Testis (tissue), 2 donors: ENCODE measurements at regions not wholly inside any gene's neighbourhood (a gene's known extent, or its start where the extent isn't known, plus 50 kb on each side); places are given as distances from the start of the nearest gene placed in this dataset.

ENCODE experiments used
- DNase-seq: peaks from one replicate; pipeline ENCODE4 v3.0.0-alpha.2; 2019
- H3K27ac ChIP-seq, 2 donors: fragments of 200-600 bp; sonication (generic); one replicate each; pipeline ENCODE4 v1.5.1; 2019
- H3K27me3 ChIP-seq: fragments of 200-600 bp; sonication (generic); one replicate; pipeline ENCODE4 v1.5.1; 2019
- H3K36me3 ChIP-seq: fragments of 200-600 bp; sonication (generic); one replicate; pipeline ENCODE4 v1.5.1; 2017; ENCODE audit warnings: low read depth; ENCODE audit errors: missing control alignments
- H3K4me1 ChIP-seq: fragments of 200-600 bp; sonication (generic); one replicate; pipeline ENCODE4 v1.5.1; 2019
- H3K4me3 ChIP-seq, 2 donors: fragments of 200-600 bp; sonication (generic); one replicate each; pipeline ENCODE4 v1.5.1; 2017 to 2019
- H3K9me3 ChIP-seq: fragments of 200-600 bp; sonication (generic); one replicate; pipeline ENCODE4 v1.5.1; 2017
- POLR2A ChIP-seq: fragments of 450-650 bp; IDR thresholded peaks from one replicate; pipeline ENCODE4 v1.6.1; 2017; ENCODE audit warnings: antibody characterized with exemption, mild to moderate bottlenecking, moderate library complexity
- WGBS, 2 donors: methylation state at CpG; one replicate each; pipeline ENCODE4 v1.1.5; 2018; 5-methylcytosine and 5-hydroxymethylcytosine counted together
- intact Hi-C: fragments of 100-400 bp; cut with DNase I; formaldehyde crosslinking; loops from one replicate; pipeline ENCODE4 v1.15.1; 2023; ENCODE audit warnings: low total_unique reads
- TF ChIP-seq, protein P1 (sequence below), 3 experiments: fragments of 450-650 bp in 2 of 3; fragments of 200-600 bp in 1 of 3; sonication (generic) in 1 of 3; IDR thresholded peaks; one replicate each; pipeline ENCODE4 v1.5.1; 2016 to 2019; ENCODE audit warnings: antibody characterized with exemption in 3 of 3, mild to moderate bottlenecking in 2 of 3, moderate library complexity in 1 of 3

DNA sequence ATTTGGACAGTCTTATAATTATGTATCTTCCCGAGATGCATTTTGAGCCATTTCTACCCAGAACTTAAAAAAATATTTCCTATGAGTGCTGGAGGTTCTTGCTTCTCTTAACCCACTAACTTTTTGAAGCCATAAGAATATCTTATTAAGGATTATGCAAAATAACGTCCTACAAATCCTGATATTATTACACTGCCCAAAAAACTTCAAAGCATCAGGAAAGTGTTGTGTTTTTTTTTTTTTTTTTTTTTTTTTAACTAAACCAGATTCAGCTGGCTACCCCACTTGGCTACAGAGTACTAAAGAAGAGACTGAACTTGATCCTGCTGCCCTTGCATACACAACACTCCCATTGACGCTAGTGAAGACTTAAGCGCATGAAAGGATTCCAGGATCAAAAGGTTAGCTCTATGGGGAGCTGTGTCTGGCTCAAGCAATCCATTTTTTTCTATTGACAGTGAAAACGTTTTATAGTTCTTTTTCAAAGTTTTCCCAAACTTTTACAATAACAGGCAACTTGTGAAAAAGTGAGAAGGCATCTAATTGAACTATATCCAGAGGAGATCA lies 141.4 kb downstream of the KCNRG start:
- no peaks in the 10 kb centered on the region for H3K36me3 ChIP-seq
- no peaks in the 10 kb centered on the region for H3K27me3 ChIP-seq
- no peaks in the 10 kb centered on the region for H3K4me1 ChIP-seq
- no peaks in the 10 kb centered on the region for H3K9me3 ChIP-seq
- 50 to 56% methylated on average over 5 of the region's 5 CpGs for WGBS, 2 donors
- H3K27ac ChIP-seq, result no peak overlapping the region
- DNase-seq, result no peak
- no peak overlapping the region for H3K4me3 ChIP-seq
- TF ChIP-seq POLR2A, result no peak
- TF ChIP-seq, protein P1, sequence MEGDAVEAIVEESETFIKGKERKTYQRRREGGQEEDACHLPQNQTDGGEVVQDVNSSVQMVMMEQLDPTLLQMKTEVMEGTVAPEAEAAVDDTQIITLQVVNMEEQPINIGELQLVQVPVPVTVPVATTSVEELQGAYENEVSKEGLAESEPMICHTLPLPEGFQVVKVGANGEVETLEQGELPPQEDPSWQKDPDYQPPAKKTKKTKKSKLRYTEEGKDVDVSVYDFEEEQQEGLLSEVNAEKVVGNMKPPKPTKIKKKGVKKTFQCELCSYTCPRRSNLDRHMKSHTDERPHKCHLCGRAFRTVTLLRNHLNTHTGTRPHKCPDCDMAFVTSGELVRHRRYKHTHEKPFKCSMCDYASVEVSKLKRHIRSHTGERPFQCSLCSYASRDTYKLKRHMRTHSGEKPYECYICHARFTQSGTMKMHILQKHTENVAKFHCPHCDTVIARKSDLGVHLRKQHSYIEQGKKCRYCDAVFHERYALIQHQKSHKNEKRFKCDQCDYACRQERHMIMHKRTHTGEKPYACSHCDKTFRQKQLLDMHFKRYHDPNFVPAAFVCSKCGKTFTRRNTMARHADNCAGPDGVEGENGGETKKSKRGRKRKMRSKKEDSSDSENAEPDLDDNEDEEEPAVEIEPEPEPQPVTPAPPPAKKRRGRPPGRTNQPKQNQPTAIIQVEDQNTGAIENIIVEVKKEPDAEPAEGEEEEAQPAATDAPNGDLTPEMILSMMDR (IDR thresholded peaks at IDR 0.05), result no peak
- intact Hi-C loops, result no loop called here

GRCh38 chr13:50158385-50159165 lies 143.3 kb downstream of the KCNRG start:
- Histone ChIP-seq H3K4me3 (no peak overlapping the region), H3K36me3 (no peaks in the 10 kb centered on the region), H3K4me1 (no peaks in the 10 kb centered on the region), H3K9me3 (no peaks in the 10 kb centered on the region), H3K27ac (no peak overlapping the region), H3K27me3 (no peaks in the 10 kb centered on the region)
- WGBS, 2 donors, result 93 to 98% methylated on average over 4 of the region's 4 CpGs
- TF ChIP-seq, protein P1 (IDR thresholded peaks at IDR 0.05), result no peak
- TF ChIP-seq POLR2A, result no peak
- no peak for DNase-seq
- intact Hi-C loops, result no loop called here

- Histone ChIP-seq H3K27me3 (no peaks in the 10 kb centered on the region), H3K4me1 (no peaks in the 10 kb centered on the region), H3K4me3 (no peak overlapping the region), H3K36me3 (no peaks in the 10 kb centered on the region), H3K27ac (no peak overlapping the region), H3K9me3 (no peaks in the 10 kb centered on the region)
- intact Hi-C loops, result no loop called here
- 81 to 89% methylated on average over 1 of the region's 1 CpG for WGBS, 2 donors
- no peak for DNase-seq
- TF ChIP-seq, protein P1 (IDR thresholded peaks at IDR 0.05), result no peak
- TF ChIP-seq POLR2A, result no peak
Measured at GRCh38 chr13:50159607-50160006, 144.4 kb downstream of the KCNRG start.

- Histone ChIP-seq H3K36me3 (no peaks in the 10 kb centered on the region), H3K27me3 (no peaks in the 10 kb centered on the region), H3K4me3 (no peak overlapping the region), H3K27ac (no peak overlapping the region), H3K4me1 (no peaks in the 10 kb centered on the region), H3K9me3 (no peaks in the 10 kb centered on the region)
- TF ChIP-seq, protein P1 (IDR thresholded peaks at IDR 0.05), result no peak
- no peak for TF ChIP-seq POLR2A
- WGBS, 2 donors, result 71 to 88% methylated on average over 2 of the region's 2 CpGs
- intact Hi-C loops, result no loop called here
- DNase-seq, result no peak
Measured at GRCh38 chr13:50161052-50161451, 145.8 kb downstream of the KCNRG start.

- H3K4me1 ChIP-seq, result no peaks in the 10 kb centered on the region
- no peak overlapping the region for H3K4me3 ChIP-seq
- H3K27me3 ChIP-seq, result no peaks in the 10 kb centered on the region
- H3K9me3 ChIP-seq, result no peaks in the 10 kb centered on the region
- WGBS, 2 donors, result 86 to 87% methylated on average over 4 of the region's 4 CpGs
- no peaks in the 10 kb centered on the region for H3K36me3 ChIP-seq
- TF ChIP-seq POLR2A, result no peak
- TF ChIP-seq, protein P1 (IDR thresholded peaks at IDR 0.05), result no peak
- intact Hi-C loops, result no loop called here
- no peak for DNase-seq
- no peak overlapping the region for H3K27ac ChIP-seq
Measured at GRCh38 chr13:50162001-50162400, 146.8 kb downstream of the KCNRG start.
